ENCODE measurements at regions not wholly inside any gene's neighbourhood (a gene's known extent, or its start where the extent isn't known, plus 50 kb on each side); places are given as distances from the start of the nearest gene placed in this dataset.
A peak's percentile ranks its signal among the peaks of the same experiment; 100 is the strongest.

DNA sequence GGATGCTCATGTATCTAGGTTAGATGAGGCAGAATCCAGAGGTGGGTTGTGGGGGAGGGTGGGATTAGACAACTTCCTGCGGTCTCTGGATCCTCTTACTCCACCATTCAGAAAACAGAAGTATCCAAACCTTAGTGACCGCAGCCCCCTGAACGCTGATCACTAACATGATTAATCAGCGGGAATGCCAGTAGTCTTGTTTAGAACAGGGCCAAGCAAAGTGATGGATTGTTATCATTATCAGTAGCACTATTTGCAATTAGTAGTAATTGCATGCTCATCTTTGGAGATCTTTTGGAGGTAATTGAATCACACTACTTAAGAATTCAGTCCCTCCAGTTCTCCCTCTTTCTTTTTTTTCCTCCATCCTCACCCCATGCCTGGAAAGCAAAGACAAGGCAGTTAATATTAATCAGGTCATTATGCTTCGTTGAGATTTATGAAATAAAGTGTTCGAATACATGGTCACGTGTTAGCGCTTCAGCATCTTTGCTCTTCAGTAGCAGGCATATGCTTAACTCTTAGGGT is 182.8 kb upstream of the NTF3 start:
- Mint-ChIP-seq H3K27ac (no peak overlapping the region), H3K4me1 (no peaks in the 10 kb centered on the region), H3K27me3 (peaks cover 7% of the 10 kb centered on the region), H3K9me3 (no peaks in the 10 kb centered on the region), H3K4me3 (no peak overlapping the region), H3K36me3 (no peaks in the 10 kb centered on the region)
- no peak for ATAC-seq

DNA sequence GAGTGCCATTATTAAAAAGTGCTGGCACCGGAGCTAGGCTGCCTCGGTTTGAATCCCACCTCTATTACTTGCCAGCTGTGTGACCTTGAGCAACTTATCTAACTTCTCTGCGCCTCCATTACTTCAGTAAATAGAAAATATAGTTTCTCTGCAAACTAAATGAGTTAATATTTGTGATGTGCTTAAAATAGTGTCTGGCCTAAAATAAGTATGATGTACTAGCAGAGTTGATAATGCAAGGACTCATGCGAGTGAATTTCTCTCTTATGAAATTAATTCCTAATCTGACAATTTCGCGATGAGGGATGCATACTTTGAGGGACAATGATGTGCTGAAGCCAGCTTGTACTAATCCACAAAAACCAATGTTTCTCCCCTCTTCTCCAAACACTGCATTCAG is 180.8 kb upstream of the NTF3 start:
- no peaks in the 10 kb centered on the region for H3K4me1 Mint-ChIP-seq
- H3K4me3 Mint-ChIP-seq = no peak overlapping the region
- H3K27me3 Mint-ChIP-seq = peaks cover 7% of the 10 kb centered on the region
- no peaks in the 10 kb centered on the region for H3K36me3 Mint-ChIP-seq
- H3K9me3 Mint-ChIP-seq = no peaks in the 10 kb centered on the region
- ATAC-seq = no peak
- H3K27ac Mint-ChIP-seq = no peak overlapping the region

GRCh38 chr12:5251786-5252185 is 180.1 kb upstream of the NTF3 start:
- H3K27me3 Mint-ChIP-seq = peaks cover 7% of the 10 kb centered on the region
- no peak overlapping the region for H3K27ac Mint-ChIP-seq
- no peaks in the 10 kb centered on the region for H3K9me3 Mint-ChIP-seq
- no peaks in the 10 kb centered on the region for H3K36me3 Mint-ChIP-seq
- H3K4me3 Mint-ChIP-seq = no peak overlapping the region
- H3K4me1 Mint-ChIP-seq = no peaks in the 10 kb centered on the region
- no peak for ATAC-seq

DNA sequence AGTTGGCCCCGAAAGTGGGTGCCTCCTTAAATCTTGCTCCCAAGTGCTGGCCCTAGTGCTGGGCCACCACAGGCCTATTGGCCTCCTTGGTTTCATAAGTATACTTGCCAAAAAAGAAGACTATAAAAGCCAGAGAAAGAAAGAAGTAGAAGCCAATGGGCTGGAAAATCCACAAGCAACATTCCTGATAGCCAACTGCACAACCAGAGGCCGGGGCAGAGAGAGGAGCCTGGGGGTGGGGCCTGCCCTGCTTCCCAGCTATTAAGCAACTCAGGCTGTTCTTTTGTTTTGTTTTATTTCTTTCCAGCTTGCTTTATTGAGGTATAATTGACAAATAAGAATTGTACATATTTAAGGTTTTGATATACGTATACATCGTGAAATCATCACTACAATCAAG is 177.2 kb upstream of the NTF3 start:
- Mint-ChIP-seq H3K4me3 (no peak overlapping the region), H3K9me3 (no peaks in the 10 kb centered on the region), H3K36me3 (no peaks in the 10 kb centered on the region)

GRCh38 chr12:5257763-5258495 is 174.0 kb upstream of the NTF3 start:
- no peaks in the 10 kb centered on the region for H3K9me3 Mint-ChIP-seq

More for the DNA sequence above, 177.2 kb upstream of the NTF3 start:
- Mint-ChIP-seq H3K4me1 (no peaks in the 10 kb centered on the region), H3K27me3 (peaks cover 17% of the 10 kb centered on the region), H3K27ac (no peak overlapping the region)
- no peak for ATAC-seq

DNA sequence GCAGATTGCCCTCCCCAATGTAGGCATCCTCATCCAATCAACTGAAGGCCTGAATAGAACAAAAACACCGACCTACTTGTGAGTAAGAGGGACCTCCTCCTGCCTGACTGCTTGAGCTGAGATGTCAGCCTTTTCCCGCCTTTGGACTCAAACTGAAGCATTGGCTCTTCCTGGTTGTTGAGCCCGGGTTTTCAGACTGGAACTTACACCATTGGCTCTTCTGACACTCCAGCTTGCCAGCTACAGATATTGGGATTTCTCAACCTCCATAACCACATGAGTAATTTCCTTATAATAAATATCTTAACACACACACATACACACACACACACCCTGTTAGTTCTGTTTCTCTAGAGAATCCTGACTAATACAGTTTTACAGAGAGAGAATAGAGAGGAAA is 173.4 kb upstream of the NTF3 start:
- no peak overlapping the region for H3K4me3 Mint-ChIP-seq
- H3K9me3 Mint-ChIP-seq = no peaks in the 10 kb centered on the region
- H3K36me3 Mint-ChIP-seq = no peaks in the 10 kb centered on the region
- H3K27me3 Mint-ChIP-seq = peaks cover 9% of the 10 kb centered on the region
- no peak for ATAC-seq
- H3K27ac Mint-ChIP-seq = no peak overlapping the region
- no peaks in the 10 kb centered on the region for H3K4me1 Mint-ChIP-seq

More at GRCh38 chr12:5257763-5258495, 174.0 kb upstream of the NTF3 start:
- Mint-ChIP-seq H3K4me3 (no peak overlapping the region), H3K36me3 (no peaks in the 10 kb centered on the region), H3K4me1 (no peaks in the 10 kb centered on the region), H3K27me3 (peaks cover 9% of the 10 kb centered on the region), H3K27ac (no peak overlapping the region)
- ATAC-seq = peak; percentile 10

GRCh38 chr12:5258926-5259325 is 173.0 kb upstream of the NTF3 start:
- no peak for ATAC-seq
- Mint-ChIP-seq H3K9me3 (no peaks in the 10 kb centered on the region), H3K27me3 (peaks cover 9% of the 10 kb centered on the region), H3K4me1 (no peaks in the 10 kb centered on the region), H3K4me3 (no peak overlapping the region), H3K36me3 (no peaks in the 10 kb centered on the region), H3K27ac (no peak overlapping the region)

GRCh38 chr12:5259523-5259922 is 172.4 kb upstream of the NTF3 start:
- Mint-ChIP-seq H3K27ac (no peak overlapping the region), H3K27me3 (peaks cover 9% of the 10 kb centered on the region), H3K4me1 (no peaks in the 10 kb centered on the region), H3K36me3 (no peaks in the 10 kb centered on the region), H3K9me3 (no peaks in the 10 kb centered on the region), H3K4me3 (no peak overlapping the region)
- ATAC-seq = no peak

- Mint-ChIP-seq H3K36me3 (no peaks in the 10 kb centered on the region), H3K27me3 (peaks cover 9% of the 10 kb centered on the region), H3K27ac (no peak overlapping the region), H3K4me3 (no peak overlapping the region), H3K9me3 (no peaks in the 10 kb centered on the region), H3K4me1 (no peaks in the 10 kb centered on the region)
- no peak for ATAC-seq
Measured at GRCh38 chr12:5260086-5260485, 171.8 kb upstream of the NTF3 start.

- Mint-ChIP-seq H3K4me1 (no peaks in the 10 kb centered on the region), H3K36me3 (no peaks in the 10 kb centered on the region), H3K27me3 (peaks cover 9% of the 10 kb centered on the region), H3K27ac (no peak overlapping the region), H3K9me3 (no peaks in the 10 kb centered on the region), H3K4me3 (no peak overlapping the region)
- no peak for ATAC-seq
Measured at GRCh38 chr12:5260591-5261086, 171.3 kb upstream of the NTF3 start.

DNA sequence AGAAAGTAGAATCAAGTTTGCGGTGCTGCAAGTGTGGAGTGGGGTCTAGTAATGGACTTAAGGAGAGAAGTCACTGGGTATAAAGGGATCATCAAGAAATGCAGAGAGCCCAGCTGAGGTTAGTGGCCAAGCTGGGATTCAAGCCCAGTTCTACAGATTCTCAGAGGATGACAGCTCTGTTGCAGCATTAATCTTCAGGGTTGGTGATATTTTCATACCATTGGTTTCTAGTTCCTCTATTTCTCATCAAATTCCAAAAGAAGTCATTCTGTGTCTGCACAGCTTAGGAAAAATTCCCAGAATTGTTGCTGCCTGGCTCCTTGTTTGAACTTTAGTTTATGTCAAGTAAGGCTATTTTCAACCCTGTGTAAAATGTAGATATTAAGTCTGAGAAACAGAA is 169.5 kb upstream of the NTF3 start:
- H3K4me3 Mint-ChIP-seq = no peak overlapping the region
- H3K27me3 Mint-ChIP-seq = peaks cover 6% of the 10 kb centered on the region
- no peaks in the 10 kb centered on the region for H3K9me3 Mint-ChIP-seq
- no peaks in the 10 kb centered on the region for H3K4me1 Mint-ChIP-seq
- ATAC-seq = no peak
- H3K36me3 Mint-ChIP-seq = no peaks in the 10 kb centered on the region
- H3K27ac Mint-ChIP-seq = no peak overlapping the region

- no peaks in the 10 kb centered on the region for H3K4me1 Mint-ChIP-seq
- ATAC-seq = no peak
- no peaks in the 10 kb centered on the region for H3K36me3 Mint-ChIP-seq
- H3K27ac Mint-ChIP-seq = no peak overlapping the region
- H3K9me3 Mint-ChIP-seq = no peaks in the 10 kb centered on the region
- H3K27me3 Mint-ChIP-seq = peaks cover 1% of the 10 kb centered on the region
- no peak overlapping the region for H3K4me3 Mint-ChIP-seq
Measured at GRCh38 chr12:5262885-5263284, 169.0 kb upstream of the NTF3 start.

DNA sequence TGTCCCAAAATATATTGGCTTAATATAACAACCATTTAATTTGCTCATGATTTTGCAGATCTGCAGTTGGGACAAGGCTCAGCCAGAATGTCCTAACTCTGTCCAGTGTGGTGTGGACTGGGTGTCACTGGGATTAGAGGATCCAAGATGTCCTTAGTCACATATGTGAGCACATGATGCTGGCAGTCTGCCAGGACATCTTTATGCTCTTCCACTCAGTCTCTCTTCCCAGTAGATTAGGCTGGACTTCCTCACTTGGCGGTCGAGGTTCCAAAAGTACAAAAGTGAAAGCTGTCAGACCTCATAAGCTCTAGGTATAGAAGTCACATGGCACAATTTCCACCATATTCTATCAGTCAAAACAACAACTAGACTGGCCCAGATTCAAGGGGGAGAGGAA is 167.9 kb upstream of the NTF3 start:
- H3K9me3 Mint-ChIP-seq = no peaks in the 10 kb centered on the region
- H3K27ac Mint-ChIP-seq = no peak overlapping the region
- no peaks in the 10 kb centered on the region for H3K4me1 Mint-ChIP-seq
- H3K27me3 Mint-ChIP-seq = no peaks in the 10 kb centered on the region
- no peak overlapping the region for H3K4me3 Mint-ChIP-seq
- H3K36me3 Mint-ChIP-seq = no peaks in the 10 kb centered on the region
- no peak for ATAC-seq

- Mint-ChIP-seq H3K4me3 (no peak overlapping the region), H3K27ac (no peak overlapping the region), H3K27me3 (no peaks in the 10 kb centered on the region), H3K9me3 (no peaks in the 10 kb centered on the region), H3K36me3 (no peaks in the 10 kb centered on the region), H3K4me1 (no peaks in the 10 kb centered on the region)
- no peak for ATAC-seq
Measured at GRCh38 chr12:5267603-5268423, 164.1 kb upstream of the NTF3 start.

GRCh38 chr12:5268424-5269210 is 163.3 kb upstream of the NTF3 start:
- H3K9me3 Mint-ChIP-seq = no peaks in the 10 kb centered on the region
- no peaks in the 10 kb centered on the region for H3K36me3 Mint-ChIP-seq
- H3K27me3 Mint-ChIP-seq = no peaks in the 10 kb centered on the region
- H3K4me3 Mint-ChIP-seq = no peak overlapping the region
- no peak for ATAC-seq
- H3K4me1 Mint-ChIP-seq = no peaks in the 10 kb centered on the region
- no peak overlapping the region for H3K27ac Mint-ChIP-seq

Data from stimulated activated memory B cell treated with anti-CD40 and anti-IgM and Interleukin-4, amounts not matched to agents 10 μg/mL and 1 μg/mL and 100 μg/mL, for 72 hours (primary cell).